Cardiac fibroblast (primary cell): ENCODE measurements at regions not wholly inside any gene's neighbourhood (a gene's known extent, or its start where the extent isn't known, plus 50 kb on each side); places are given as distances from the start of the nearest gene placed in this dataset.
"Not testable (repeated sequence)": the region's sequence is repeated elsewhere in the genome, so short reads cannot be mapped to it uniquely, and the experiment has no call there.

Source experiments
- DNase-seq, 2 donors: peaks; one replicate each; pipeline versions ENCODE4 v3.0.0 to v3.0.0-alpha.2; 2010; ENCODE audit warnings: low read depth in 2 of 2
- H3K4me3 ChIP-seq, 2 donors: replicated peaks in 1 of 2; 1 replicate in 1 of 2; 2 replicates in 1 of 2; pipeline ENCODE4 v1.5.1; 2011; ENCODE audit warnings: low read depth in 2 of 2, low read length in 2 of 2, mild to moderate bottlenecking in 2 of 2, moderate library complexity in 1 of 2
- CTCF ChIP-seq: IDR thresholded peaks from one replicate; pipeline ENCODE4 v1.5.1; 2011; ENCODE audit warnings: low read depth, mild to moderate bottlenecking, low read length, inconsistent platforms

- peak in 1 of 2 donors; percentile 70 for DNase-seq
- no peak for TF ChIP-seq CTCF
- H3K4me3 ChIP-seq: no peak overlapping the region
Observed at GRCh38 chr21:27772816-27773215, 805.9 kb upstream of the ADAMTS5 start.

GRCh38 chr21:27771938-27772483, 805.1 kb upstream of the ADAMTS5 start:
- no peak for DNase-seq
- H3K4me3 ChIP-seq: no peak overlapping the region
- no peak for TF ChIP-seq CTCF

- TF ChIP-seq CTCF: no peak
- DNase-seq: peak in 1 of 2 donors; percentile 44
- no peak overlapping the region for H3K4me3 ChIP-seq
Observed at GRCh38 chr21:27769763-27770162, 802.9 kb upstream of the ADAMTS5 start.

- DNase-seq: peak in 1 of 2 donors; percentile 21
Observed at GRCh38 chr21:27768046-27768637, 801.3 kb upstream of the ADAMTS5 start.

GRCh38 chr21:27764056-27764455, 797.2 kb upstream of the ADAMTS5 start:
- H3K4me3 ChIP-seq: no peak overlapping the region
- no peak for DNase-seq
- no peak for TF ChIP-seq CTCF

More at GRCh38 chr21:27768046-27768637, 801.3 kb upstream of the ADAMTS5 start:
- not testable (repeated sequence) for H3K4me3 ChIP-seq

- no peak overlapping the region for H3K4me3 ChIP-seq
- TF ChIP-seq CTCF: no peak
- DNase-seq: no peak
Observed at GRCh38 chr21:27761623-27762022, 794.7 kb upstream of the ADAMTS5 start.

- peak; percentile 29 for TF ChIP-seq CTCF
Observed at GRCh38 chr21:27759820-27760219, 792.9 kb upstream of the ADAMTS5 start.

More at GRCh38 chr21:27759820-27760219, 792.9 kb upstream of the ADAMTS5 start:
- no peak overlapping the region for H3K4me3 ChIP-seq
- peak in 1 of 2 donors; percentile 18 for DNase-seq
